ENCODE measurements at regions not wholly inside any gene's neighbourhood (a gene's known extent, or its start where the extent isn't known, plus 50 kb on each side); places are given as distances from the start of the nearest gene placed in this dataset.

GRCh38 chr7:9921326-9921725 is 1052.3 kb upstream of the PHF14 start:
- H4K20me1 ChIP-seq (ENCODE audit: low read depth, low read length): no peaks in the 10 kb centered on the region
- no peak overlapping the region for H3K4me3 ChIP-seq (ENCODE audit: insufficient read depth, low read length, poor library complexity, severe bottlenecking)
- no peaks in the 10 kb centered on the region for H3K79me2 ChIP-seq (ENCODE audit: insufficient read depth, low read length)
- TF ChIP-seq CTCF (IDR thresholded peaks at IDR 0.05; ENCODE audit: insufficient read depth, low read length, poor library complexity, severe bottlenecking) (no peak), EZH2phosphoT487 (conservative IDR thresholded peaks at IDR 0.05; ENCODE audit: low read length) (no peak)
- H3F3A ChIP-seq (ENCODE audit: insufficient read depth): no peaks in the 10 kb centered on the region
- no peak overlapping the region for H3K9ac ChIP-seq (ENCODE audit: low read length)
- no peaks in the 10 kb centered on the region for H3K36me3 ChIP-seq (ENCODE audit: low read length)
- H3K9me3 ChIP-seq (ENCODE audit: insufficient read depth, low read length): no peaks in the 10 kb centered on the region
- H3K9me2 ChIP-seq (replicated peaks; ENCODE audit: insufficient read depth, low read length): no peaks in the 10 kb centered on the region
- H3K4me2 ChIP-seq (ENCODE audit: low read depth, low read length, poor library complexity, severe bottlenecking): no peak overlapping the region
- no peak overlapping the region for H2AFZ ChIP-seq (ENCODE audit: low read depth, low read length, severe bottlenecking)
- no peaks in the 10 kb centered on the region for H3K27me3 ChIP-seq (ENCODE audit: low read length)
- H3K27ac ChIP-seq (ENCODE audit: low read depth, low read length): no peak overlapping the region

- H3K9me2 ChIP-seq (replicated peaks; ENCODE audit: insufficient read depth, low read length): no peaks in the 10 kb centered on the region
- no peak overlapping the region for H3K27ac ChIP-seq (ENCODE audit: low read depth, low read length)
- no peak overlapping the region for H3K4me3 ChIP-seq (ENCODE audit: insufficient read depth, low read length, poor library complexity, severe bottlenecking)
- H3F3A ChIP-seq (ENCODE audit: insufficient read depth): no peaks in the 10 kb centered on the region
- TF ChIP-seq EZH2phosphoT487 (conservative IDR thresholded peaks at IDR 0.05; ENCODE audit: low read length) (no peak), CTCF (IDR thresholded peaks at IDR 0.05; ENCODE audit: insufficient read depth, low read length, poor library complexity, severe bottlenecking) (no peak)
- H3K36me3 ChIP-seq (ENCODE audit: low read length): 0 out of 2 replicates have a peak, but pooled peaks cover 2% of the 10 kb centered on the region
- H3K9ac ChIP-seq (ENCODE audit: low read length): no peak overlapping the region
- H2AFZ ChIP-seq (ENCODE audit: low read depth, low read length, severe bottlenecking): no peak overlapping the region
- no peaks in the 10 kb centered on the region for H3K79me2 ChIP-seq (ENCODE audit: insufficient read depth, low read length)
- H3K4me2 ChIP-seq (ENCODE audit: low read depth, low read length, poor library complexity, severe bottlenecking): no peak overlapping the region
- H3K9me3 ChIP-seq (ENCODE audit: insufficient read depth, low read length): no peaks in the 10 kb centered on the region
- no peaks in the 10 kb centered on the region for H4K20me1 ChIP-seq (ENCODE audit: low read depth, low read length)
- no peaks in the 10 kb centered on the region for H3K27me3 ChIP-seq (ENCODE audit: low read length)
Observed at GRCh38 chr7:9937944-9938631, 1035.6 kb upstream of the PHF14 start.

- H3K27me3 ChIP-seq (ENCODE audit: low read length): no peaks in the 10 kb centered on the region
- H4K20me1 ChIP-seq (ENCODE audit: low read depth, low read length): no peaks in the 10 kb centered on the region
- no peaks in the 10 kb centered on the region for H3K9me2 ChIP-seq (replicated peaks; ENCODE audit: insufficient read depth, low read length)
- H3K4me2 ChIP-seq (ENCODE audit: low read depth, low read length, poor library complexity, severe bottlenecking): no peak overlapping the region
- no peak overlapping the region for H2AFZ ChIP-seq (ENCODE audit: low read depth, low read length, severe bottlenecking)
- TF ChIP-seq CTCF (IDR thresholded peaks at IDR 0.05; ENCODE audit: insufficient read depth, low read length, poor library complexity, severe bottlenecking): no peak
- TF ChIP-seq EZH2phosphoT487 (conservative IDR thresholded peaks at IDR 0.05; ENCODE audit: low read length): no peak
- H3K27ac ChIP-seq (ENCODE audit: low read depth, low read length): no peak overlapping the region
- H3F3A ChIP-seq (ENCODE audit: insufficient read depth): no peaks in the 10 kb centered on the region
- no peaks in the 10 kb centered on the region for H3K9me3 ChIP-seq (ENCODE audit: insufficient read depth, low read length)
- no peaks in the 10 kb centered on the region for H3K79me2 ChIP-seq (ENCODE audit: insufficient read depth, low read length)
- H3K9ac ChIP-seq (ENCODE audit: low read length): no peak overlapping the region
- H3K4me3 ChIP-seq (ENCODE audit: insufficient read depth, low read length, poor library complexity, severe bottlenecking): no peak overlapping the region
- H3K36me3 ChIP-seq (ENCODE audit: low read length): 0 out of 2 replicates have a peak, but pooled peaks cover 2% of the 10 kb centered on the region
Observed at GRCh38 chr7:9939176-9939575, 1034.5 kb upstream of the PHF14 start.
